IPS-18c (cell line): ENCODE measurements at regions not wholly inside any gene's neighbourhood (a gene's known extent, or its start where the extent isn't known, plus 50 kb on each side); places are given as distances from the start of the nearest gene placed in this dataset.
"Not testable (repeated sequence)": the region's sequence is repeated elsewhere in the genome, so short reads cannot be mapped to it uniquely, and the experiment has no call there.

Source experiments
- H3K4me3 ChIP-seq: 2 replicates; pipeline ENCODE4 v1.7.0; 2013; ENCODE audit warnings: low read depth, mild to moderate bottlenecking, low read length, moderate library complexity; ENCODE audit not compliant: insufficient read depth
- H3K9me3 ChIP-seq: one replicate; pipeline ENCODE4 v1.6.1; 2013; ENCODE audit warnings: mild to moderate bottlenecking, low read length, moderate library complexity; ENCODE audit not compliant: control insufficient read depth, insufficient read depth

DNA sequence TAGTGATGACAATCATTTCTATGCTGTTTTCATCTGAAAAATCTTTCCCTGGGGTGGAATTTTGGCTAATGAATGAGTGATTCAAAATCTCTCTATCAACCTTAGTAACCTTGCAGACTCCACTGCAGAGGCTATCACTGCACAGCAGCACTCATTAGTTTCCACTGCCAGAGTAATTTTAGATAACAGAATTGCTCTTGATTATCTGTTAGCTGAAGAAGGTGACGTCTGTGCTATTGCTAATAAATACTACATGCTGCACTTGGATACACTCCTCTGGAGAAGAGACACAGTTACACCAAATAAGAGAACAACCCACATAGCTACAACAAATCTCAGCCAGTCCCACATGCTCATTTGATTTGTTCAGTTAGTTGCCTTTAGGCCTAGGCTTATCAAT, 1348.4 kb downstream of the NCAM2 start:
- no peak overlapping the region for H3K4me3 ChIP-seq
- H3K9me3 ChIP-seq = no peaks in the 10 kb centered on the region

GRCh38 chr21:22351076-22351475, 1352.9 kb downstream of the NCAM2 start:
- peaks cover 4% of the 10 kb centered on the region for H3K9me3 ChIP-seq

DNA sequence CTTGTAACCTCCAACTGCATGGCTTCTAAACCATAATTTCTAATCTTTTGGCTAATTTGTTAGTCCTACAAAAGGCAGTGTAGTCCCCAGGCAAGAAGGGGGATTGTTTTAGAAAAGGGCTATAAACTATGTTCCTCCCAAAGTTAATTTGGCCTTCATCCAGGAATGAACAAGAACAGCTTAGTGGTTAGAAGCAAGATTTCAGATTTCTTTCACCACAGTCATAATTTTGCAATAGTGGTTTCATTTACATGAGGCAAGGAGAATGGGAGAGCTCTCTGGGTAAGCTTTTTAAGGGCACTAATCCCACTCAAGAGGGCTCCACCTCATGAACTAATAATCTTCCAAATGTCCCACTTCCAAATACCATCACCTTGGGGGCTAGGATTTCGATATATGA, 1353.9 kb downstream of the NCAM2 start:
- Histone ChIP-seq H3K9me3 (peaks cover 4% of the 10 kb centered on the region), H3K4me3 (no peak overlapping the region)

More at GRCh38 chr21:22351076-22351475, 1352.9 kb downstream of the NCAM2 start:
- no peak overlapping the region for H3K4me3 ChIP-seq

GRCh38 chr21:22355949-22356348, 1357.7 kb downstream of the NCAM2 start:
- H3K9me3 ChIP-seq = peaks cover 4% of the 10 kb centered on the region

GRCh38 chr21:22356663-22357062, 1358.5 kb downstream of the NCAM2 start:
- peaks cover 4% of the 10 kb centered on the region for H3K9me3 ChIP-seq
- H3K4me3 ChIP-seq = no peak overlapping the region

More at GRCh38 chr21:22355949-22356348, 1357.7 kb downstream of the NCAM2 start:
- no peak overlapping the region for H3K4me3 ChIP-seq

GRCh38 chr21:22359599-22359998, 1361.4 kb downstream of the NCAM2 start:
- H3K4me3 ChIP-seq, H3K9me3 ChIP-seq: not testable (repeated sequence)

GRCh38 chr21:22363504-22363903, 1365.3 kb downstream of the NCAM2 start:
- Histone ChIP-seq H3K9me3 (no peaks in the 10 kb centered on the region), H3K4me3 (no peak overlapping the region)

DNA sequence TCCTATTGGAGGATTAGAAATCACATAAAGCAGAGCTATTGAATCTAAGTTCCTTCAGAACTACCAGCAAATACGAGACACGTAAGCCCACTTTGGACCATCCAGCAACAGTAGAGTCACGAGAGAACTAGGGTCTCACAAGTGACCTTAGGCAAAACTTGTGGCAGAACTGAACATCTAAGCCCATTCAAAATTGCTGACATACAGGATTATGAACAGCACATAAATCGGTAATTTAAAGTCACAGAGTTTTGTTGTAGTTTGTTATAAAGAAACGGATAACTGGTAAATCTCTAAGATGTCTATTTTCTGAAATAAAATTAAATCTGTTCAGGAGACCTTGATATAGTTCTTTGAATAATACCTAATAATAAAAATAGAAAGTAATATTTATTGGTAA, 1366.0 kb downstream of the NCAM2 start:
- H3K9me3 ChIP-seq = no peaks in the 10 kb centered on the region
- no peak overlapping the region for H3K4me3 ChIP-seq

DNA sequence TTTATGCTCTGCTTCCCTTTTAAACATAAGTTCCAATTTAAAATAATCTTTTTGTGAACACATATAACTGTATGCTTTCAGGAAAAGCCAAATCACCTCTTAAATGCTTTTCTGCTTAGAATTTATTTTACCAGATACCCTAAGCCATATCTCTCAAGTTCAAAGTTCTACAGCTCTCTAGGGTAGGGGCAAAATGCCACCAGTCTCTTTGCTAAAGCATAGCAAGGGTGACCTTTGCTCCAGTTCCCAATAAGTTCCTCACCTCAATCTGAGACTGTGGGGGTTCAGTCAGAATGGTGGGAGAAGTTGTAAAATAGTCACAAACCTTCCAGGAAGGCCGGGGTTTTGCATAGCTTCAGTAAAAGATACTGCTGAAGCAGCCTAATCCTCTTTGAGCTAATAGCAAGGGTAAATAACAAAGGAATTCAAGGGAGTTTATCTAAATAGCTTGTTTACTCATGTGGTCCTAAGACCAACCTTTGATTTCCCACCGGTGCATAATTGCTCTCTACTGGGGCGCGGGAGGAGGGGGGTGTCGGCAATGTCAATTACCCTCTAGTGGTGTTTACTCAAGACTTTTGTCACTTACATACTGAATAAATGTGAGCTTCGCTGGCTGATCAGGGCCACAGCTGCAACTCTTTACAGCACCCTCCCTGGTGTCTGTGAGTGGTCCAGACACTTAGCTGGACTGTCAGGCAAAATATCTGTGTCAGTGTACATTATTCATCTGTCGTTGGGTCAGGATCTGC, 1376.2 kb downstream of the NCAM2 start:
- Histone ChIP-seq H3K4me3 (no peak overlapping the region), H3K9me3 (no peaks in the 10 kb centered on the region)

GRCh38 chr21:22377795-22378194, 1379.6 kb downstream of the NCAM2 start:
- not testable (repeated sequence) for H3K9me3 ChIP-seq

DNA sequence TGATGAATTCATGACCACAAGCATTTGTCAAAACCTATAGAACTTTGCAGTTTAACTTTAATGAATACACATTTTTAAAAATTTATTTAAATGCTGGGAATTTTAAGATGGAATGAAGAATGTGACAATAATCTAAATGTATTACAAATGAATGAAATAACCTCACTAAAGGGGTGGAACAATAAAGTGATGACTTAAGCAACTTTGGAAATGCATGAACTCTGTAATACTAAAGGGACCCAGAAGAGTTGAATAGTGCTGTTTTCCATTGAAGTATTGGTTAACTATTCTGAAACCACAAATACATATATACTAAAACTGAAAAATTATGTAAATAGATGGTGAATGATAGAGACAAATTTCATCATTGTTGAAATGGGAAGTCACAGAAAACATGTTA, 1395.1 kb downstream of the NCAM2 start:
- no peaks in the 10 kb centered on the region for H3K9me3 ChIP-seq
- no peak overlapping the region for H3K4me3 ChIP-seq

More at GRCh38 chr21:22377795-22378194, 1379.6 kb downstream of the NCAM2 start:
- not testable (repeated sequence) for H3K4me3 ChIP-seq

- Histone ChIP-seq H3K4me3 (no peak overlapping the region), H3K9me3 (no peaks in the 10 kb centered on the region)
These were observed 1397.8 kb downstream of the NCAM2 start for GRCh38 chr21:22395965-22396364.

DNA sequence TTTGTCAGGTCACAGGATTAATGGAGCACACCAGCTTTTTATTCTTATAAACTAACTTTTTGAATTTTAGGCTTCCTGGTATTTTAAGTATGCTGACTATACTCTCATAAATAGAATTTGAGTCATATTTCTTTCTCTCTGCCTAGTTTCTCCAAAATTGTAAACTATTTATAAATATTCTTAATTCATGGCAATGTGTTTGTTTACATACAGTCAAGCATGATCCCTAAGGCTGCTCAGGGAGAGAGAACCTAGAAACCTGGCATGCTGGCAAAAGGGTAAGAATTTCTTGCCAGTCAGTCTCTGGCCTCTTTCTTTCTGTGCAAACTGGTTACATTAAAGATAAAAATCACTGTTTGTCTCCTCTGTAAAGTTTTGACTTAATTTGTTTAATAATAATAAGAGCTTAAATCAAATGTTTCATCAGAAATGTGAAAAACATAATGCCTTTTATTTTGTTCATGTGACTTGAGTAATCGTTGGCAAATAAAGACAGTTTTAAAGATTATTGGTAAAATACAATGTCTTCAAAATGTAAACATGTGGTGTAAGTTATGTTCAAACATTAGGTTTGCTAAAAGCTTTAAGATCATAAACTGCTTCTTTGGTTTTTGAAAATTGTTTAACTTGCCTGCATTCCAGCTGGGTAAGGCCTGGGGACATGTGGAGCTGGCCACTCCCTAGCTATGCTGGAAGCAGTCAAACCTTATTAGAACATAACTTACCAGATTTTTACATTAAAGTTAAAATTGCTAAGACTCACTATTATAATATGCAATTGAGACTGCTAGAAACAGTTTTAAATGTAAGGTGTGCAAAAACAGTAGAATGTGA, 1401.7 kb downstream of the NCAM2 start:
- no peaks in the 10 kb centered on the region for H3K9me3 ChIP-seq
- H3K4me3 ChIP-seq = no peak overlapping the region

DNA sequence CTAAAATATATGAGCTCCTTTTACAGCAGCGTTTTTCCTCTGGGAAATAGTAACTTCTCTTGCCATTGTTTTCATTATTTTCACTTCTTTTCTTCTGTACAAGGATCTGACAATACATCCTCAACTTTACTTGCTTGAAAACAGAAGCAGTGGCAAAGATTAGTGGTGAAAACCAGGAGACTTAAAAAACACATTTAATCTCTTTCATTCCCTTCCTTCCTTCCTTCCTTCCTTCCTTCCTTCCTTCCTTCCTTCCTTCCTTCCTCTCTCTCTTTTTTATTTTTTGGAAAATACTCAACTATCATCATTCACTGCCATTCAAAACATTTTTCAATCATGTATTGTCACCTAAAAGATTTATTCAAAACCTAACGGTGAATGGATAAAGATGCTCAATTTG, 1411.4 kb downstream of the NCAM2 start:
- Histone ChIP-seq H3K9me3 (no peaks in the 10 kb centered on the region), H3K4me3 (no peak overlapping the region)

- Histone ChIP-seq H3K9me3 (no peaks in the 10 kb centered on the region), H3K4me3 (no peak overlapping the region)
These were observed 1418.3 kb downstream of the NCAM2 start for GRCh38 chr21:22416555-22416954.

DNA sequence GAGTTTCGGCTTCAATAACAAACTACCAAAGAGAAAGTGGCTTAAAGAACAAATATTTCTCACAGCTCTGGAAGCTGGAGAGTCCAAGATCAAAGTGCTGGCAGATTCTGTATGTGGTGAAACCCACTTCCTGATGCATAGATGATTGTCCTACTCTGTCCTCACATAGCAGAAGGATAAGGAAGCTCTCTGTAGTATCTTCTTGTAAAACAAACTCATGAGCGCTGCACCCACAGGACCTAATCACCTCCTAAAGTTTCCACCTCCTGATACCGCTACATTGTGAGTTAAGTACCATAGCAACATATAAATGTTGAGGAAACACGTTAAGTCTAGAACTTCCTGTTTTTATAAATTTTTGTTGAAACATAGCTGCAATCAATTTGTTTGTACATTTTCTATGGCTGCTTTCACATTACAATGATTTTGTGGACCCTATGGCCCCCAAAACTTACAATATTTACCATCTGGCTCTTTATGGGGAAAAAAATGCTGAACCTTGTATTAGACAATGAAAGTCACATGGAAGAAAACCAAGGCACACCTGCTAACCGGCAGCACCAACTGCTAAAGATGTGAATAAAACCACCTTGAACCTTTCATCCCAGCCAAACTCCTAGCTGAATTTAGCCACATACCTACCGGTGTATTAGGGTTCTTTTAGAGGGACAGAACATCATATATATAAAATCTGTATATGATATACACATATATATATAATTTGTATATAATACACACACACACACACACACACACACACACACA, 1423.4 kb downstream of the NCAM2 start:
- Histone ChIP-seq H3K4me3 (no peak overlapping the region), H3K9me3 (no peaks in the 10 kb centered on the region)

DNA sequence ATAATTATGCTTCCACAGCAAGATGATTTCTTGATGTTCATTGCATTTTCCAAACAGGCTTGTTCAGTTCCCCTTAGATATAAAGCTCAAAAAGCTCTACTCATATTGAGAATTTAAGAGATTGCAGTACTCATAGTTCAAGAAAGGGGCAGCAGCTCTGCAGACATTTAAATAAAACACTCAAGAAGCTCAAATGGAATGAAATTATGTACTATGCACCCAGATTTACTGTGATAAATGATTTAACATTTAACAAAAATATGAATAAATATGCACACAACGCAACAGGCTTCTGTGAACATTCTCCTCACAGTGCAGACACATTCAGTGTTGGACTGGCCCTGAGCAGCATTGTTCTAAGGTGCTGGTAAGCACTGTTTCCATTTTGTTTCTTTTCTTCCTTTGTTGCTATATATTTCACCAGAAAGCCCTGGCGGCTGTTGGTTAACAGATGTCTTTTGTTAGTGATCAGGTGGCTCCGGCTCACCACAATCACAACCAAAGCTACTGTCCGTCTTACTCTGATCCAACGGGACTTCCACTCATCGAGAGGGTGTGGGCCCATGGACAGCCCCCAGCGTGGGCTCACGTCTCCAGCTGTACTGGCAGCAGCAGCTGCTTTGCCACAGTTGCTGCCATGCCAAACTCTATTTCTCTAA, 1440.3 kb downstream of the NCAM2 start:
- Histone ChIP-seq H3K4me3 (no peak overlapping the region), H3K9me3 (no peaks in the 10 kb centered on the region)
